HG03354 (cell line): ENCODE measurements at regions not wholly inside any gene's neighbourhood (a gene's known extent, or its start where the extent isn't known, plus 50 kb on each side); places are given as distances from the start of the nearest gene placed in this dataset.
"Not testable (repeated sequence)": the region's sequence is repeated elsewhere in the genome, so short reads cannot be mapped to it uniquely, and the experiment has no call there.

Experiments
- ATAC-seq: cut with Tn5 transposase; IDR thresholded peaks from one replicate; pipeline ENCODE4 v1.9.1; 2021; ENCODE audit warnings: mild to moderate bottlenecking; ENCODE audit not compliant: unreplicated experiment, poor library complexity, severe bottlenecking

- no peak for ATAC-seq
Observed at GRCh38 chr1:232335741-232336293, 294.1 kb downstream of the SIPA1L2 start.

GRCh38 chr1:232335261-232335660 is 294.7 kb downstream of the SIPA1L2 start:
- ATAC-seq: no peak

- ATAC-seq: no peak
Observed at GRCh38 chr1:232334811-232335210, 295.1 kb downstream of the SIPA1L2 start.

GRCh38 chr1:232334246-232334645 is 295.7 kb downstream of the SIPA1L2 start:
- no peak for ATAC-seq

GRCh38 chr1:232333419-232333767 is 296.5 kb downstream of the SIPA1L2 start:
- no peak for ATAC-seq

GRCh38 chr1:232332710-232333418 is 297.1 kb downstream of the SIPA1L2 start:
- not testable (repeated sequence) for ATAC-seq

- ATAC-seq: no peak
Observed at GRCh38 chr1:232329103-232329813, 300.7 kb downstream of the SIPA1L2 start.

GRCh38 chr1:232328486-232329102 is 301.3 kb downstream of the SIPA1L2 start:
- ATAC-seq: no peak

GRCh38 chr1:232327899-232328298 is 302.0 kb downstream of the SIPA1L2 start:
- ATAC-seq: no peak

- ATAC-seq: no peak
Observed at GRCh38 chr1:232327269-232327668, 302.7 kb downstream of the SIPA1L2 start.

GRCh38 chr1:232322162-232322734 is 307.7 kb downstream of the SIPA1L2 start:
- ATAC-seq: no peak

- no peak for ATAC-seq
Observed at GRCh38 chr1:232319518-232320210, 310.3 kb downstream of the SIPA1L2 start.

- ATAC-seq: no peak
Observed at GRCh38 chr1:232319072-232319471, 310.9 kb downstream of the SIPA1L2 start.

GRCh38 chr1:232318143-232318542 is 311.8 kb downstream of the SIPA1L2 start:
- ATAC-seq: no peak

GRCh38 chr1:232317350-232317749 is 312.6 kb downstream of the SIPA1L2 start:
- no peak for ATAC-seq

GRCh38 chr1:232316864-232317263 is 313.1 kb downstream of the SIPA1L2 start:
- no peak for ATAC-seq

- not testable (repeated sequence) for ATAC-seq
Observed at GRCh38 chr1:232313876-232314275, 316.1 kb downstream of the SIPA1L2 start.

GRCh38 chr1:232310541-232310940 is 319.4 kb downstream of the SIPA1L2 start:
- no peak for ATAC-seq

GRCh38 chr1:232308616-232309015 is 321.3 kb downstream of the SIPA1L2 start:
- no peak for ATAC-seq
